Breast epithelium (tissue), 3 donors: ENCODE measurements at regions not wholly inside any gene's neighbourhood (a gene's known extent, or its start where the extent isn't known, plus 50 kb on each side); places are given as distances from the start of the nearest gene placed in this dataset.

Source experiments
- CTCF ChIP-seq, 3 donors: fragments of 450-650 bp; IDR thresholded peaks; one replicate each; pipeline ENCODE4 v1.5.1; 2016 to 2017; ENCODE audit warnings: antibody characterized with exemption in 3 of 3, mild to moderate bottlenecking in 3 of 3, moderate library complexity in 3 of 3
- POLR2AphosphoS5 ChIP-seq, 3 donors: sonication (generic); formaldehyde crosslinking; IDR thresholded peaks; one replicate each; pipeline ENCODE4 v1.6.1; 2017; ENCODE audit warnings: antibody characterized with exemption in 3 of 3

- peak in 1 of 3 donors; percentile 31 for TF ChIP-seq POLR2AphosphoS5 (IDR thresholded peaks at IDR 0.05)
- TF ChIP-seq CTCF (IDR thresholded peaks at IDR 0.05), result no peak
Measured at GRCh38 chr2:212940816-212941215, 210.6 kb downstream of the IKZF2 start.
